NB4 (cell line): ENCODE measurements at regions not wholly inside any gene's neighbourhood (a gene's known extent, or its start where the extent isn't known, plus 50 kb on each side); places are given as distances from the start of the nearest gene placed in this dataset.

ENCODE experiments used
- POLR2A ChIP-seq: IDR thresholded peaks from 2 replicates; pipeline ENCODE4 v1.6.1; 2011; ENCODE audit warnings: mild to moderate bottlenecking; ENCODE audit not compliant: insufficient read length; ENCODE audit errors: extremely low read depth
- TF ChIP-seq, protein P1 (sequence below): IDR thresholded peaks from one replicate; pipeline ENCODE4 v1.5.1; 2012; ENCODE audit warnings: low read depth, low read length

DNA sequence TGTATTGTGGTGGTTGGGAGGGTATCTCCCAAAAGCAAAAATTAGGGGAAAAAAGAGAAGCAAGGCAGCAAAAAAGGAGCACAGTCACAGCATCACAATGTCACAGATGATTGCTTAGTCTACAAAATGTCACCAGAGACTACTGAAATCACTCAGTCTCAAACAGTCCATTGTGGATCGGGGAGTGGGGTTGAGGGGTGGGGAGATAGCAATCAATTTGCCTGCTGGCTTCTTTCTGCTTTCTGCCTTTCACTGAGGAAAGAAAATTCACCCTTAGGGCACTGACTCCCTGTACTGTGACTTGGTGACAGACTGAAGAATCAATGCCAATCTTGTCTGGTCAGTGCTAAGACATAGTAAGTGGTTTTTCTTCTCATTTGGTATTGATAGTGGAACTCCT, 2127.1 kb upstream of the PCDH20 start:
- TF ChIP-seq, protein P1, sequence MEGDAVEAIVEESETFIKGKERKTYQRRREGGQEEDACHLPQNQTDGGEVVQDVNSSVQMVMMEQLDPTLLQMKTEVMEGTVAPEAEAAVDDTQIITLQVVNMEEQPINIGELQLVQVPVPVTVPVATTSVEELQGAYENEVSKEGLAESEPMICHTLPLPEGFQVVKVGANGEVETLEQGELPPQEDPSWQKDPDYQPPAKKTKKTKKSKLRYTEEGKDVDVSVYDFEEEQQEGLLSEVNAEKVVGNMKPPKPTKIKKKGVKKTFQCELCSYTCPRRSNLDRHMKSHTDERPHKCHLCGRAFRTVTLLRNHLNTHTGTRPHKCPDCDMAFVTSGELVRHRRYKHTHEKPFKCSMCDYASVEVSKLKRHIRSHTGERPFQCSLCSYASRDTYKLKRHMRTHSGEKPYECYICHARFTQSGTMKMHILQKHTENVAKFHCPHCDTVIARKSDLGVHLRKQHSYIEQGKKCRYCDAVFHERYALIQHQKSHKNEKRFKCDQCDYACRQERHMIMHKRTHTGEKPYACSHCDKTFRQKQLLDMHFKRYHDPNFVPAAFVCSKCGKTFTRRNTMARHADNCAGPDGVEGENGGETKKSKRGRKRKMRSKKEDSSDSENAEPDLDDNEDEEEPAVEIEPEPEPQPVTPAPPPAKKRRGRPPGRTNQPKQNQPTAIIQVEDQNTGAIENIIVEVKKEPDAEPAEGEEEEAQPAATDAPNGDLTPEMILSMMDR: no peak
- no peak for TF ChIP-seq POLR2A
